K562 (cell line): ENCODE measurements at regions not wholly inside any gene's neighbourhood (a gene's known extent, or its start where the extent isn't known, plus 50 kb on each side); places are given as distances from the start of the nearest gene placed in this dataset.

Experiments
- ATAC-seq: fragments of 200-7000 bp; cut with Tn5 transposase; 3 replicates; pipeline ENCODE4 v1.9.1; 2020; ENCODE audit warnings: moderate library complexity
- BruUV-seq: library from RNA; stranded (reverse); fragments of 400-500 nt; replicated peaks from 2 replicates; lab custom pipeline; 2021; lab: Mats Ljungman, UMichigan
- CTCF ChIA-PET: fragments of 300-600 bp; formaldehyde crosslinking; extraction: SDS; loops from one replicate; lab custom pipeline; 2021; ENCODE audit warnings: low intra/inter-chr PET ratio; lab: Yijun Ruan, JAX
- POLR2A ChIA-PET: fragments of 300-600, 350-650 bp; sonication (Branson Sonifier 250); formaldehyde crosslinking; extraction: SDS; loops from one replicate; lab custom pipeline; 2021; ENCODE audit warnings: antibody characterized with exemption, inconsistent platforms; lab: Yijun Ruan, JAX
- DNase-seq, 4 experiments: peaks; one replicate each; pipeline versions ENCODE4 v3.0.0 to v3.0.0-alpha.2; 2011 to 2018; ENCODE audit warnings: low spot score in 3 of 4, mixed read lengths in 3 of 4; ENCODE audit errors: extremely low read depth in 1 of 4
- FAIRE-seq: peaks from 2 replicates; lab custom pipeline; 2011; peaks lifted over from hg19 to GRCh38; lab: Jason Lieb, UNC
- H2AFZ ChIP-seq: 2 replicates; pipeline ENCODE4 v1.6.0; 2011; ENCODE audit warnings: low read depth, low read length, control low read depth, inconsistent platforms
- H3K27ac ChIP-seq: fragments of 200-600 bp; 3 replicates; pipeline ENCODE4 v1.8.0; 2011; ENCODE audit warnings: low read depth, mild to moderate bottlenecking, control low read depth, inconsistent platforms, low read length, moderate library complexity, mixed read lengths; ENCODE audit errors: extremely low read depth
- H3K27me3 ChIP-seq, 2 experiments: fragments of 300-600 bp in 1 of 2; 2 replicates in 1 of 2; 3 replicates in 1 of 2; pipeline versions ENCODE4 v1.6.0 to v1.8.0; 2011; ENCODE audit warnings: inconsistent platforms in 2 of 2, low read length in 2 of 2, mild to moderate bottlenecking in 1 of 2, mixed read lengths in 1 of 2, moderate library complexity in 1 of 2; ENCODE audit not compliant: control insufficient read depth in 2 of 2, insufficient read depth in 2 of 2
- H3K36me3 ChIP-seq: fragments of 300-600 bp; 3 replicates; pipeline ENCODE4 v1.8.0; 2011; ENCODE audit warnings: mild to moderate bottlenecking, low read length, inconsistent platforms; ENCODE audit not compliant: control insufficient read depth, insufficient read depth
- H3K4me1 ChIP-seq, 2 experiments: fragments of 200-600 bp in 1 of 2; replicated peaks in 1 of 2; 2 replicates in 1 of 2; 3 replicates in 1 of 2; pipeline versions ENCODE4 v1.5.1 to v1.8.0; 2011; ENCODE audit warnings: inconsistent platforms in 2 of 2, low read length in 2 of 2, mild to moderate bottlenecking in 1 of 2, mixed read lengths in 1 of 2, moderate library complexity in 1 of 2; ENCODE audit not compliant: control insufficient read depth in 2 of 2, insufficient read depth in 2 of 2
- H3K4me2 ChIP-seq: 2 replicates; pipeline ENCODE4 v1.6.1; 2011; ENCODE audit warnings: low read length, control low read depth, inconsistent platforms, mixed read lengths; ENCODE audit not compliant: insufficient read depth
- H3K4me3 ChIP-seq: fragments of 200-600 bp; sonication (generic), shearing (Covaris generic); 2 replicates; pipeline ENCODE4 v1.5.1; 2016; ENCODE audit warnings: control low read depth, inconsistent platforms
- H3K79me2 ChIP-seq: fragments of 200-600 bp; 3 replicates; pipeline ENCODE4 v1.8.0; 2011; ENCODE audit warnings: low read length, inconsistent platforms; ENCODE audit not compliant: control insufficient read depth, insufficient read depth
- H3K9ac ChIP-seq, 2 experiments: 2 replicates each; pipeline versions ENCODE4 v1.6.0 to v1.6.1; 2011; ENCODE audit warnings: low read depth in 2 of 2, low read length in 2 of 2, control low read depth in 1 of 2, inconsistent platforms in 1 of 2, mild to moderate bottlenecking in 1 of 2, mixed read lengths in 1 of 2; ENCODE audit not compliant: insufficient read depth in 1 of 2
- H3K9me1 ChIP-seq: one replicate; pipeline ENCODE4 v1.6.0; 2011; ENCODE audit warnings: inconsistent platforms, mild to moderate bottlenecking, low read length, moderate library complexity; ENCODE audit not compliant: control insufficient read depth, insufficient read depth
- H3K9me3 ChIP-seq: replicated peaks from 2 replicates; pipeline ENCODE4 v1.5.1; 2011; ENCODE audit warnings: low read depth, low read length, inconsistent platforms; ENCODE audit not compliant: control insufficient read depth, insufficient read depth
- H4K20me1 ChIP-seq: replicated peaks from 2 replicates; pipeline ENCODE4 v1.6.1; 2011; ENCODE audit warnings: low read length, inconsistent platforms, mixed read lengths; ENCODE audit not compliant: control insufficient read depth, insufficient read depth
- BDP1 ChIP-seq: IDR thresholded peaks from 3 replicates; pipeline ENCODE4 v1.6.1; 2011; ENCODE audit not compliant: insufficient read length, insufficient read depth
- CBX8 ChIP-seq: fragments of 200-600 bp; sonication (generic); IDR thresholded peaks from 2 replicates; pipeline ENCODE4 v1.6.1; 2012; ENCODE audit warnings: borderline replicate concordance, mixed run types, low read depth, mild to moderate bottlenecking, moderate library complexity, mixed read lengths, low read length, control low read depth, inconsistent platforms; ENCODE audit not compliant: poor library complexity, severe bottlenecking; ENCODE audit errors: extremely low read depth
- CHD2 ChIP-seq: IDR thresholded peaks from 2 replicates; pipeline ENCODE4 v1.6.1; 2011; ENCODE audit warnings: low read depth, low read length
- IFI16 ChIP-seq: fragments of 250-450 bp; sonication (Bioruptor Pico); IDR thresholded peaks from 2 replicates; pipeline ENCODE4 v2.1.2; 2022; ENCODE audit warnings: mild to moderate bottlenecking, inconsistent platforms
- KLF1 ChIP-seq: fragments of 450-650 bp; IDR thresholded peaks from 2 replicates; pipeline ENCODE4 v1.6.1; 2016; ENCODE audit warnings: missing genetic modification characterization, missing compliant biosample characterization
- MECOM ChIP-seq: fragments of 250-450 bp; sonication (Bioruptor Pico); IDR thresholded peaks from 2 replicates; pipeline ENCODE4 v1.8.0; 2022; ENCODE audit warnings: inconsistent platforms
- NKRF ChIP-seq: fragments of 450-650 bp; IDR thresholded peaks from 2 replicates; pipeline ENCODE4 v1.6.1; 2016; ENCODE audit warnings: borderline replicate concordance
- RBM14 ChIP-seq: fragments of 200-400 bp; formaldehyde crosslinking; IDR thresholded peaks from 2 replicates; pipeline ENCODE4 v1.6.1; 2018; ENCODE audit warnings: low read depth, mild to moderate bottlenecking, low read length, moderate library complexity, borderline replicate concordance; ENCODE audit not compliant: insufficient read depth
- TCFL5 ChIP-seq: fragments of 250-450 bp; sonication (Bioruptor Pico); conservative IDR thresholded peaks from 2 replicates; pipeline ENCODE4 v1.6.1; 2021; ENCODE audit warnings: mild to moderate bottlenecking, moderate library complexity, matching md5 sums
- TGIF2 ChIP-seq: sonication (generic); formaldehyde crosslinking; IDR thresholded peaks from 2 replicates; pipeline ENCODE4 v1.8.1; 2022; ENCODE audit warnings: mild to moderate bottlenecking, missing genetic modification reagents, moderate library complexity
- TOE1 ChIP-seq, 2 experiments: fragments of 450-650 bp in 1 of 2; sonication (generic) in 1 of 2; formaldehyde crosslinking in 1 of 2; IDR thresholded peaks; 2 replicates each; pipeline versions ENCODE4 v1.7.1 to v1.8.0; 2016 to 2022; ENCODE audit warnings: borderline replicate concordance in 2 of 2, mild to moderate bottlenecking in 2 of 2, antibody characterized with exemption in 1 of 2, inconsistent platforms in 1 of 2, low read depth in 1 of 2, missing genetic modification reagents in 1 of 2, moderate library complexity in 1 of 2
- ZBTB5 ChIP-seq: fragments of 450-650 bp; IDR thresholded peaks from 2 replicates; pipeline ENCODE4 v1.6.1; 2017; ENCODE audit warnings: antibody characterized with exemption
- ZNF277 ChIP-seq: fragments of 250-450 bp; sonication (Bioruptor Pico); IDR thresholded peaks from 2 replicates; pipeline ENCODE4 v1.8.0; 2022; ENCODE audit warnings: inconsistent platforms, mild to moderate bottlenecking, moderate library complexity, borderline replicate concordance
- WGBS: fragments of 100-300 bp; shearing (Covaris generic); methylation state at CpG from one replicate; pipeline ENCODE4 v1.1.6; 2016; ENCODE audit warnings: low coverage, mixed read lengths; ENCODE audit not compliant: insufficient coverage; ENCODE audit errors: missing lambda C conversion rate; 5-methylcytosine and 5-hydroxymethylcytosine counted together
- in situ Hi-C: fragments of 300-500 bp; cut with MboI; formaldehyde crosslinking; loops from 4 replicates; pipeline ENCODE4 v1.15.0; 2018; ENCODE audit warnings: inconsistent platforms, mixed read lengths
- intact Hi-C: fragments of 100-400 bp; cut with micrococcal nuclease; formaldehyde crosslinking; loops from 2 replicates; pipeline ENCODE4 v1.14.2; 2022

GRCh38 chrX:1741816-1742394, 127.0 kb downstream of the ASMT start (continued):
- TF ChIP-seq NKRF (no peak), TGIF2 (CRISPR knock-in tag) (no peak), TOE1 (IDR thresholded peaks at IDR 0.05; ENCODE audit: borderline replicate concordance) (no peak), TOE1 (CRISPR knock-in tag; IDR thresholded peaks at IDR 0.05; ENCODE audit: borderline replicate concordance, low read depth) (no peak), RBM14 (no peak), CHD2 (no peak), CBX8 (no peak)

GRCh38 chrX:1743105-1743504, 128.2 kb downstream of the ASMT start:
- H3K36me3 ChIP-seq = no peaks in the 10 kb centered on the region
- no peaks in the 10 kb centered on the region for H3K79me2 ChIP-seq
- H4K20me1 ChIP-seq = no peaks in the 10 kb centered on the region
- no peak overlapping the region for H3K4me2 ChIP-seq
- no peak overlapping the region for H2AFZ ChIP-seq
- H3K27ac ChIP-seq = no peak overlapping the region
- H3K9ac ChIP-seq = no peak overlapping the region
- ATAC-seq = no peak
- ChIA-PET CTCF (no interaction called here), POLR2A (no interaction called here)
- intact Hi-C loops = no loop called here
- H3K4me1 ChIP-seq = no peaks in the 10 kb centered on the region
- H3K27me3 ChIP-seq = no peaks in the 10 kb centered on the region
- no peak for DNase-seq
- in situ Hi-C loops = no loop called here
- FAIRE-seq = no peak
- H3K9me3 ChIP-seq = no peaks in the 10 kb centered on the region
- H3K4me3 ChIP-seq = no peak overlapping the region
- no peaks in the 10 kb centered on the region for H3K9me1 ChIP-seq
- no TSS peak for BruUV-seq
- 0% methylated on average over 4 of the region's 4 CpGs for WGBS
- TF ChIP-seq KLF1 (tag) (no peak), MECOM (CRISPR knock-in tag) (no peak), ZBTB5 (no peak), IFI16 (CRISPR knock-in tag) (no peak), BDP1 (no peak), TCFL5 (no peak), ZNF277 (CRISPR knock-in tag) (no peak)
